ENCODE measurements at regions not wholly inside any gene's neighbourhood (a gene's known extent, or its start where the extent isn't known, plus 50 kb on each side); places are given as distances from the start of the nearest gene placed in this dataset.
"Not testable (repeated sequence)": the region's sequence is repeated elsewhere in the genome, so short reads cannot be mapped to it uniquely, and the experiment has no call there.

DNA sequence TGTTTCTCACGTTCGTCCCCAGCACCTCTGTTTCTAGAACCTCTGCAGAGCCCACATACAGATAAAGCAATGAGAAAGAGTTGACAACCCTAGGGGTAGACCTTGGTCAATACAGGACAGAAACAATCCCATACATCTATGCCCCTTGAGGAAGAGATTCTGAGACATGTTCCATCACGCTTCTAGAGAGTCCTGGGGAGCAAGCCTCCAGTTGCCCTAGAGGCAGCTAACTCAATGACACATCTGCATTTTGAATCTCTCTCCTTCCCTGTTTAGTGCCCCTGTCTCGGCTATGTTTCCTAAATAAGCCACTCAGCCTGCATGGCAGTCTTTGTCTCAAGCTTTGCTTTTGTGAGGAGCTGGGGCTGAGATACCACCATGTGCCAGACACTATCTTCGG is 435.3 kb downstream of the CD83 start:
- no peak for DNase-seq (ENCODE audit: low read depth)

- DNase-seq (ENCODE audit: low read depth), result no peak
Measured at GRCh38 chr6:14553515-14553914, 435.9 kb downstream of the CD83 start.

DNA sequence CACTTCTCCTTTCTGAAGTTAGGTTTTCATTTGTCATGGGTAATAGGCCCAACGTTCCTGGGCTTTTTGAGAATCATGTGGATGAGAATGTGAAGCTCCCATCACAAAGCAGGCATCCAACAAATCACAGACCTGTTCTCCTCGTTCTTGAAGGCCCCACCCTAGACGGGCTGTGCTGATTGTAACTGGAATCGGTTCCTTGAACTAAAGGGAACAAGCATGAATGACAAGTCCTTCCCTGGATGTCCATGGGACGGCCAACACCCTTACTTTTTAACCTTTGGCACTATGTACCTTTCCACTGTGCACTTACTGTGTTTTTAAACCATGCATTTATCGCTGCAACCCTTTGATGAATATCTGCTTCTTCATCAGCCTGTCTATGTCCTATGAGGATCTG is 438.2 kb downstream of the CD83 start:
- no peak for DNase-seq (ENCODE audit: low read depth)

DNA sequence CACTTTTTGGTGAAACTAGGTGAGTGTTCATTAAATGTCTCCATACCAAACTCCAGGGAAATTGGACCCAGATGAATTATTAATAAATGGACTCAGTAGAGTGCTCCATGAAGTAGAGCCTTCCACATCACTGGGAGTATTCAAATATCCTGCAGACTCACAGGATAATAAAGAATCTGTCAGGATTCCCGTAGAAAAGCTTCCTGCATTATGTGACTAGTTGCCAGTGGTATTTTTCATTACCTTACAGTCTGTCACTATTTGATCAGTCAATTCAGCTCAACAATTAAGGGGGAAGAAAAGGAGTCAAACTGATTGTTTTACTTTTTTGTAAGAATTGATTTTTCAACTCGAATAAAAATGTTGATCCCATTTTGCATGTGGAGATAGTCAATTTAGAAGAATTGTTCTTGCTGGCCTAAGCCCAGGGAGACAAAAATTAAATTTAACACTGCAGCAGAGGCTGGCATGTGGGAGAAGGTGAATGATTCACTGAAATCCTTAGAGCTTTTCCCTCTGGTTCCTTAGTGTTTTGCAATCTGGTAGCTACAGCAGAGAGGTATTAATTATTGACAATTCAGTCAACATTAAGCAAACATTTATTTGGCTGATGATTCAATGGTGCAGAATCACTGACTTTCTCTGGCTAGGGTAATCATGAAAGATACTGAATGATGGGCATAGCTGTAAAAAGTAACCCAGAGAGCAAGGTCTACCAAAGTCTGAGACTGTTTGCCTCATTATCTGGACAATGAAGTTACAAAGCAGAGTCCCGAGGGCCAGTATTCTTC is 442.4 kb downstream of the CD83 start:
- no peak for DNase-seq (ENCODE audit: low read depth)

GRCh38 chr6:14561563-14561962 is 444.0 kb downstream of the CD83 start:
- not testable (repeated sequence) for DNase-seq (ENCODE audit: low read depth)

DNA sequence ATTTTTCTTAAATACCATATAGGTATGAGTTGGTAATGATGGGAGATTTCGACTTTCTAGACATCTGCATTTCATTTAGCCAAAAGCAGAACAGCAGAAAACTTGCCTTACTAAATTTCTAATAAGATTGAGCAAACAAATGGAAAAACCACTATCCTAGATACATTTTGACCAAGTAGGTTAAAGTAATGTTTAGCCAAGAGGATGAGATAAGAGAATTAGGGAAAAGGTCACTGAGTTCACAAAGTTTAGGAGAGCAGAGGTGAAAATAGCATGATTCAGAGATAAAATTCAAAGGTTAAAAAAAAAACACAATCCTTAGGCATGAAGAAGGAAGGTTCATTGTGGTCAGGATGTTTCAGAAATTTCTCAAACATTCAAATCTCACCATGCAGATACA is 450.3 kb downstream of the CD83 start:
- DNase-seq (ENCODE audit: low read depth), result no peak

GRCh38 chr6:14569394-14569793 is 451.8 kb downstream of the CD83 start:
- no peak for DNase-seq (ENCODE audit: low read depth)

GRCh38 chr6:14569874-14570273 is 452.3 kb downstream of the CD83 start:
- not testable (repeated sequence) for DNase-seq (ENCODE audit: low read depth)

DNA sequence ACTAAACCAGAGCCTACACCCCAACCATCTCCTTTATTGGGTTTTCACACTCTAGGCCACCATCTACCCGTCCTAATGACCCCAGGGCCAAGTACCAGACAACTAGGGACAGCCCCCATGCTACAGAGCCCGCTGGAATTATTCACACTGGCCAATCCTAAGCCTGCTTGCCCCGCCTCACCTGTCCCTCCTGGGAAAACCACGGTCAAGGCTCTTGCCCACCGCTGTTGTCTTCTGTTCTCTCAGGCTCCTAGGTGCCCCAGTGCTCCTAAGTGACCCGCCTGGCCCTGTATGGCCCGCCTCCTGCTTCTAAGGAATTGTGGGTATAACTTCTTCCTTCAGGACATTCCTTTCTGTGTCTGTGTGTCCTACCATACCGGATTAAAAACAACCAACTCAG is 453.4 kb downstream of the CD83 start:
- no peak for DNase-seq (ENCODE audit: low read depth)

DNA sequence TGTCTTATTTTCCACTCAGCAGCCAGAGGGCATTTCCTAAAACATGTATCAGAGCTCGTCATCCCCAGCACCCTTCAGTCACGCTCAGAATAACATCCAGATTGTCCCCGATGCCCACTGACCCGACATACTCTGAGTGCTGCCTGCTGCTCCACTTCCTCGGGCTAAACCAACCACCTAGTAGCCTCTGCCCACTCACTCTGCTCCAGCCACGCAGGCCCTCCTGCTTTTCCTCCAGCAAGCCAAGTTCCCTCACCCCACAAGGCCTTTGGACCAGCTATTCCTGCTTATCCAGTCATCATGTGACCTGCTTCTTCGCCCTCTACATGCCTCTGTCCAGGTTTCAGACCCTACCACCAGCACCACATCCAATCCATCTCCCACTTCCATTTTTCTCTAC is 454.2 kb downstream of the CD83 start:
- no peak for DNase-seq (ENCODE audit: low read depth)

DNA sequence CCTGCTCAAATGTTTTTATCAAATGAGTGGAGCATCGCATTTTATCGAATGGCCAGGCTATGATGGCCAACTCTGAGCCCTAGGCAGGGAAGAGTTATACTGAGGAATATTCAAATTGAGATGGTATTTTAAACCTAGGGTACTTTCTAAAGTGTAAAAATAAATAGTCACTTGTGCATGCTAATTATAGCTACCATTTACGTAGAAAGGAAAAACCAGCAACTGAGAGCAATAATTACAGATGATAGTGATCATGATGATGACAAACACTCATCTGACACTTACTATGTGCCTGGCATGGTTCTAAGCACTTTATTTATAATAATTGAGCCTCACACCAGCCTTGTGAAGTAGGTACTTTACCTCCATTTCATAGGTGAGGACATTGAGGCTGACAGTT is 455.7 kb downstream of the CD83 start:
- DNase-seq (ENCODE audit: low read depth), result no peak

DNA sequence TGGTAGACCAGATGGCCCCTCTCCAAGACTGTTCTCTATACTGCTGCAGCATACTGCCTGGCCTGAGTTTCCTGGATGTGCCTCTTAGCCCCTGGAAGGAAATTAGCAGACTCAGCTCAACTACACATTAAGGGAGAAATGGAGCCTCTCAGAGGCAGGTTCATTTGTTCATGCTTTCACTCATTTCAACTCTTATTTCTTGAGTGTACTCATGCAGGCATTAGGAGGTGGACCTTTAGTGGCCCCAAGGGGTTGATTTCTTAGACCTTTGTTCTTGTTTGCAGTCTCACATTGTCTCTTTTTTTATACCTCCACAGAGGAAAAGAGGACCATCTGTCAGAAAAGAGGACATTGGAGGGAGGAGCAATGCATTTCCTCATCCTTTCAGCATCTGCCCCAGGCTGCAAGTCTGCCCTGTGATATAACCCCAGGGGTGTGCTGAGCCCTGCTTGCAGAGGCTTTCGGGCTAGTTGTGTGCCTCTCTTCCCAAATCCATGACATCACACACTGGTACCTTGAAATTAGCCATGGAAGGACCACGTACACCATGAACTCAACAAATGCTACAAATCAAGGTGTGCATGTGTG is 456.2 kb downstream of the CD83 start:
- no peak for DNase-seq (ENCODE audit: low read depth)

DNA sequence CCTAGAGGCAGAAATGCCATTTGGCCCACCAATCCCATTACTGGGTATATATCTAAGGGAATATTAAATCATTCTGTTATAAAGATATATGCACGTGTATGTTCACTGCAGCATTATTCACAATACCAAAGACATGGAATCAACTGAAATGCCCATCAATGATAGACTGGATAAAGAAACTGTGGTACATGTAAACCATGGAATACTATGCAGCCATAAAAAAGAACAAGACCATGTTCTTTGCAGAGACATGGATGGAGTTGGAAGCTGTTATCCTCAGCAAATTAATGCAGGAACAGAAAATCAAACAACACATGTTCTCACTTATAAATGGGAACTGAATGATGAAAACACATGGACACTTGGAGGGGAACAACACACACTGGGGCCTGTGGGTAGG is 458.4 kb downstream of the CD83 start:
- DNase-seq (ENCODE audit: low read depth), result no peak

GRCh38 chr6:14578994-14579393 is 461.4 kb downstream of the CD83 start:
- no peak for DNase-seq (ENCODE audit: low read depth)

GRCh38 chr6:14582749-14583148 is 465.2 kb downstream of the CD83 start:
- DNase-seq (ENCODE audit: low read depth), result no peak

DNA sequence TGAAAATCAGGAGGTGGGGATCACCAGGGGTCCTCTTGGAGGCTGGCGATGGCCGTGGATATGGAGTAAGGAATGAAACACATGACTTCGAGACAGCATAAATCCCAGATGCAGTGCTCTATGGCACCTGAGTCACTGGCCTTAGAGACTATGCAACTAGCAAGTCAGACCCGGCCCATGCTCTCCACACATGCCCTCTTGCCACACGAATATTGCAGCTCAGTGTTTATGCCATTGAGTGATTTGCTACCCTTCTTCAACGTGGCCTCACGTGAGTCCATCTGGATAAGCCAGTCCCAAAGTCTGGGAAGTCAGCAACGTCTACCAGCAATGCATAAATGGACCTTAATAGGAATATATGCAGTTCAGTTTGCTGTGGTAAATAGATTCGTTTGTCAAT is 466.3 kb downstream of the CD83 start:
- DNase-seq (ENCODE audit: low read depth), result no peak

GRCh38 chr6:14584450-14584849 is 466.9 kb downstream of the CD83 start:
- no peak for DNase-seq (ENCODE audit: low read depth)

- no peak for DNase-seq (ENCODE audit: low read depth)
Measured at GRCh38 chr6:14585689-14586088, 468.1 kb downstream of the CD83 start.

DNA sequence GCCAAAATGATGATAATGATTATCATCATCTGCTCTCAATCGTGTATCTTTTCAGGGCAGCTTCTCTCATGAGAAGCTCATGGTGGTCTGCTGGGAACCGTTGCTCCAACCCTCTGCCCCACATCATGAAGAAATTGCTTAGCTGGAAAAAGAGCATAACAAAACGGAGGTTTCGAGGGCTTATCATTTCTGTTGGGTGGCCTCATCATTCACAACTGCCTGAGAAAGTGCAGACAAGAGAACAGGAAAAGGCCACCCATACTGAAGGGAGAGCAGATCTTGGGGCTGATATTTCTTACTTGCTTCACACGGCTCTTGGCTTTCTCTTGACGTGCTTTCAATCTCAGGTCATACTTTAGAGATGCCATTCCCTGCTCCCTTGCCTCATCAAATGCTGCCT is 471.6 kb downstream of the CD83 start:
- no peak for DNase-seq (ENCODE audit: low read depth)

DNA sequence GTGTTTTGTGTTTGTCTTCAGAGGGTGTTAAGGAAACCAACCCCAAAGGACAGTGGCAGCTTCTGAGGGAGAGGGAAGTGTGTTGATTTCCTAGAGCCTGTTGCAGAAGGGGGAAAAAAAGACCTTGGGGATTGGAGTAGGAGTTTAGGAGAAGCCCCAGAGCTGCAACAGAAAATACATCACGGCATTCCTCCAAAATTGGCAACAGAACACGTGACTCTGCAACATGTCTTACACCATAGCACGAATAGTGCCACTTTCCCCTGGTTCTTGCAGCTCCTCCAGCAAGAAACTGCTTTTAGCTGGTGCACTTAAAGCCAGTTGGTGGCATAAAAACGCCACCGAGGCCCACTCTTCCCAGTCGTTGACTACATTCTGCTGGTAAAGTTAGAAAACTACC is 473.0 kb downstream of the CD83 start:
- DNase-seq (ENCODE audit: low read depth), result no peak

DNA sequence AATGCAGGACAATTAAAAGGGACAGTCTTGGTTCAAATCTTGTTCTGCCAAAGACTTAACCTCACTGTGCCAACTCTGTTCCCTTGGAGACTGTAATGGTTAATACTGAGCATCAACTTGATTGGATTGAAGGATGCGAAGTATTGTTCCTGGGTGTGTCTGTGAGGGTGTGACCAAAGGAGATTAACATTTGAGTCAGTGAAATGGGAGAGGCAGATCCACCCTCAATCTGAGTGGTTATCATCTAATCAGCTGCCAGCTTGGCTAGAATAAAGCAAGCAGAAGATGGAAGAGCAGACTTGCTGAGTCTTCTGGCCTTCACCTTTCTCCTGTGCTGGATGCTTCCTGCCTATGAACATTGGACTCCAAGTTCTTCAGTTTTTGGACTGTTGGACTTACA is 474.4 kb downstream of the CD83 start:
- no peak for DNase-seq (ENCODE audit: low read depth)

- no peak for DNase-seq (ENCODE audit: low read depth)
Measured at GRCh38 chr6:14593286-14593685, 475.7 kb downstream of the CD83 start.

DNA sequence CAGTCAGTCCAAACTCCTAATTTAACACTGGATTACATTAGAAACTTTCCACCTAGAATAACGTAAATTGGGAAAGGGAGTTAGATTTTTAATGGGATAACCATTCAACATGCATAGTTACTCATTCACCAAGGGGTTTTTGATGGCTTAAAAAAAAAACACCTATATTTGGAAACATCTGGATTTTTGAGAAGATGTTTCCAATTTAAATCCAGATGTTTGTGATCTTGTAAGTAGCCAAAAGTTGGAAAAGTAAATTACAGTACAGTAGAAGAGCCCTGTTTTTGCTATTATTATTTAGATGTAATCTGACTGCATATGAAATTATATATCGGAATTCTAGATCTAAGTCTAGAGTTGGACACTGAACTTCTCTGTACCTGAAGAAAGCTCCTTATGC is 478.2 kb downstream of the CD83 start:
- no peak for DNase-seq (ENCODE audit: low read depth)

- no peak for DNase-seq (ENCODE audit: low read depth)
Measured at GRCh38 chr6:14596410-14596809, 478.8 kb downstream of the CD83 start.
